ENCODE measurements at regions not wholly inside any gene's neighbourhood (a gene's known extent, or its start where the extent isn't known, plus 50 kb on each side); places are given as distances from the start of the nearest gene placed in this dataset.

DNA sequence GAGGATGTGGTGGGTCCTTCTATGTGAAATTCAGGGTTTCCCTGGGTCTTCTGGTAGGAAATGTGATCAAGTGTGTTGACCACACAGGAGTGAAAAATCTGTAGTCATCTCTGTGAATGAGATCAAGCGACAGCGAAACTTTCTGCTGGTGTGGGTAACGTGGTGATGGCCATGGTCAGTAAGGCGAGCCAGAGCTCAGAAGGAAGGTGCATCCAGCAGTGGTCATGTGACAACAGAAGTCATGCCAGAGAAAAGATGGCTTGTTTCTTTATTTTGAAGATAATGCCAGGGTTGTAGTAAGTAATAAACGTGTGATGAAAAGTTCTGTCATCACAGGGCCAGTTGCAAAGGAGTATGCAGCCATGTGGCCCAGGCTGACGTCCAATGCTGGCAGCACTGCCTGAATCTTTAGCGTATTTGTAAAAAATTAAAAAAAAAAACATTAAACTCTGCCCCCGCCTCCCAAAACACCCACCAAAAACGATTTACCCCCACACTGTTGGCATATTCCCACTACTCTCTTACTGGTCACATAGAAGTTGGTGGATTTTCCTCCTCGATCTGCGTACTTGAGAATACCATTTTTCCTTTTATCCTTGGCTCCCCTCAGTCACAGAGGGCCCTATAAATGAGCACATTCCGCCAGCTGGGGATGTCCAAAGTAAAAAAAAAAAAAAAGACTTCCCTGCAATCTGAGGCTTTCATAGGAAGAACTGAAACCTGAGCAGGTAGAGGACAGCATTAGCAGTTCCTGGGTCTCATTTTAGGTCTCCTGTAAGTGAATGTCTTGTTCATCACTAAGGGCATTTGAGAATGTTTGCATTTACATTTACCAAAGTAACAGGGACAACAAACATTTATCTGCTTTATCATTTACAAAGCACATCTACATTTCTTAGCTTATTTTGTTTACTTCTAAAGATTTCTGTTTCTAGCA lies 70.6 kb downstream of the SLC4A3 start:
- Histone ChIP-seq H3K9me2 (ENCODE audit: insufficient read depth, low read length) (no peaks in the 10 kb centered on the region), H3F3A (ENCODE audit: insufficient read depth, low read length, poor library complexity, severe bottlenecking) (no peaks in the 10 kb centered on the region), H3K9ac (ENCODE audit: low read length) (no peak overlapping the region), H4K20me1 (ENCODE audit: insufficient read depth) (no peaks in the 10 kb centered on the region), H3K27me3 (ENCODE audit: insufficient read depth, low read depth, low read length) (no peaks in the 10 kb centered on the region), H2AFZ (ENCODE audit: low read depth, low read length) (no peak overlapping the region), H3K4me3 (ENCODE audit: low read length) (no peak overlapping the region), H3K36me3 (ENCODE audit: insufficient read depth, low read length) (no peaks in the 10 kb centered on the region), H3K4me2 (ENCODE audit: low read length) (no peak overlapping the region), H3K9me3 (ENCODE audit: low read length) (no peaks in the 10 kb centered on the region), H3K79me2 (replicated peaks; ENCODE audit: insufficient read depth, low read length) (no peaks in the 10 kb centered on the region), H3K27ac (ENCODE audit: low read length) (no peak overlapping the region)
- TF ChIP-seq EP300 (conservative IDR thresholded peaks at IDR 0.05; ENCODE audit: poor library complexity, severe bottlenecking) = no peak
- TF ChIP-seq MXI1 (conservative IDR thresholded peaks at IDR 0.05; ENCODE audit: poor library complexity, severe bottlenecking) = no peak
- TF ChIP-seq EZH2 (IDR thresholded peaks at IDR 0.05; ENCODE audit: borderline replicate concordance, insufficient read depth, low read length, poor library complexity, severe bottlenecking) = no peak

DNA sequence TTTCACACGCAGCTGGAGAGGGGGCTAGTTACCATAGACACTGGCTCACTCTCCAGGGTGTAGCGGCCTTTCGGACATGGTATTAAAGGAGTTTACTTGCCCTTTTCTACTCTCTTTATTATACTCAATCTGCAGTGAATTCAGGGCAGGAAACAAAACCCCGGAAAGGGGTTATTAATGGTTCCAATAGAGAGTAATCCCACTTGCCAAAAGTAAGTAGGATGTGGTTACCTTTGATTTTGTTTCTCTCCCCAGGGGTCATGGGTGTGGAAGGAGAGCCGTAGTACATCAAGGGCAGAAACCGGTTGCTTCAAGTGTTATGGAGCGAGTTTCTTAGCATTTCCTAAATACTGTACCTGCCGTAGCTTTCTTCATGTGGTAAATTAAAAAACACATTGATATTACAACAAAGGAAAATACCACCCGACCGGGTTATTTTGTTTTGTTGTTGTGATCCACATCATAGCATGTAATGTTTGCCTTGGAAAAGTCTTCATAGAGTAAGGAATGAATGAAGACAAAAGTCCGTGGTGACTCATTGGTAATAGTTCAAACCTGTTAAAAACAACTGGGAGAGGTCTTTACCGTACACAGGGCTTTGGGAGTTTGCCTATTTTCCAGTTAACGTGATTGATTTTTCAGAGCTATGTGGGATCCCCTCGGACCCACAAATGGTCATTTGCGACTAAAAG lies 71.5 kb downstream of the SLC4A3 start:
- Histone ChIP-seq H3F3A (ENCODE audit: insufficient read depth, low read length, poor library complexity, severe bottlenecking) (no peaks in the 10 kb centered on the region), H3K9ac (ENCODE audit: low read length) (no peak overlapping the region), H3K4me2 (ENCODE audit: low read length) (no peak overlapping the region), H3K27me3 (ENCODE audit: insufficient read depth, low read depth, low read length) (no peaks in the 10 kb centered on the region), H3K36me3 (ENCODE audit: insufficient read depth, low read length) (no peaks in the 10 kb centered on the region), H3K9me3 (ENCODE audit: low read length) (no peaks in the 10 kb centered on the region), H3K9me2 (ENCODE audit: insufficient read depth, low read length) (no peaks in the 10 kb centered on the region), H3K79me2 (replicated peaks; ENCODE audit: insufficient read depth, low read length) (no peaks in the 10 kb centered on the region), H4K20me1 (ENCODE audit: insufficient read depth) (no peaks in the 10 kb centered on the region), H2AFZ (ENCODE audit: low read depth, low read length) (no peak overlapping the region), H3K27ac (ENCODE audit: low read length) (no peak overlapping the region), H3K4me3 (ENCODE audit: low read length) (no peak overlapping the region)
- TF ChIP-seq SMC3 (conservative IDR thresholded peaks at IDR 0.05; ENCODE audit: poor library complexity) = no peak
- TF ChIP-seq, protein P1, sequence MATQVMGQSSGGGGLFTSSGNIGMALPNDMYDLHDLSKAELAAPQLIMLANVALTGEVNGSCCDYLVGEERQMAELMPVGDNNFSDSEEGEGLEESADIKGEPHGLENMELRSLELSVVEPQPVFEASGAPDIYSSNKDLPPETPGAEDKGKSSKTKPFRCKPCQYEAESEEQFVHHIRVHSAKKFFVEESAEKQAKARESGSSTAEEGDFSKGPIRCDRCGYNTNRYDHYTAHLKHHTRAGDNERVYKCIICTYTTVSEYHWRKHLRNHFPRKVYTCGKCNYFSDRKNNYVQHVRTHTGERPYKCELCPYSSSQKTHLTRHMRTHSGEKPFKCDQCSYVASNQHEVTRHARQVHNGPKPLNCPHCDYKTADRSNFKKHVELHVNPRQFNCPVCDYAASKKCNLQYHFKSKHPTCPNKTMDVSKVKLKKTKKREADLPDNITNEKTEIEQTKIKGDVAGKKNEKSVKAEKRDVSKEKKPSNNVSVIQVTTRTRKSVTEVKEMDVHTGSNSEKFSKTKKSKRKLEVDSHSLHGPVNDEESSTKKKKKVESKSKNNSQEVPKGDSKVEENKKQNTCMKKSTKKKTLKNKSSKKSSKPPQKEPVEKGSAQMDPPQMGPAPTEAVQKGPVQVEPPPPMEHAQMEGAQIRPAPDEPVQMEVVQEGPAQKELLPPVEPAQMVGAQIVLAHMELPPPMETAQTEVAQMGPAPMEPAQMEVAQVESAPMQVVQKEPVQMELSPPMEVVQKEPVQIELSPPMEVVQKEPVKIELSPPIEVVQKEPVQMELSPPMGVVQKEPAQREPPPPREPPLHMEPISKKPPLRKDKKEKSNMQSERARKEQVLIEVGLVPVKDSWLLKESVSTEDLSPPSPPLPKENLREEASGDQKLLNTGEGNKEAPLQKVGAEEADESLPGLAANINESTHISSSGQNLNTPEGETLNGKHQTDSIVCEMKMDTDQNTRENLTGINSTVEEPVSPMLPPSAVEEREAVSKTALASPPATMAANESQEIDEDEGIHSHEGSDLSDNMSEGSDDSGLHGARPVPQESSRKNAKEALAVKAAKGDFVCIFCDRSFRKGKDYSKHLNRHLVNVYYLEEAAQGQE (IDR thresholded peaks at IDR 0.05; ENCODE audit: borderline replicate concordance) = no peak
- no peak for TF ChIP-seq TAF1 (IDR thresholded peaks at IDR 0.05; ENCODE audit: low read depth)
- TF ChIP-seq POLR2AphosphoS5 (IDR thresholded peaks at IDR 0.05) = no peak
- TF ChIP-seq, protein P2, sequence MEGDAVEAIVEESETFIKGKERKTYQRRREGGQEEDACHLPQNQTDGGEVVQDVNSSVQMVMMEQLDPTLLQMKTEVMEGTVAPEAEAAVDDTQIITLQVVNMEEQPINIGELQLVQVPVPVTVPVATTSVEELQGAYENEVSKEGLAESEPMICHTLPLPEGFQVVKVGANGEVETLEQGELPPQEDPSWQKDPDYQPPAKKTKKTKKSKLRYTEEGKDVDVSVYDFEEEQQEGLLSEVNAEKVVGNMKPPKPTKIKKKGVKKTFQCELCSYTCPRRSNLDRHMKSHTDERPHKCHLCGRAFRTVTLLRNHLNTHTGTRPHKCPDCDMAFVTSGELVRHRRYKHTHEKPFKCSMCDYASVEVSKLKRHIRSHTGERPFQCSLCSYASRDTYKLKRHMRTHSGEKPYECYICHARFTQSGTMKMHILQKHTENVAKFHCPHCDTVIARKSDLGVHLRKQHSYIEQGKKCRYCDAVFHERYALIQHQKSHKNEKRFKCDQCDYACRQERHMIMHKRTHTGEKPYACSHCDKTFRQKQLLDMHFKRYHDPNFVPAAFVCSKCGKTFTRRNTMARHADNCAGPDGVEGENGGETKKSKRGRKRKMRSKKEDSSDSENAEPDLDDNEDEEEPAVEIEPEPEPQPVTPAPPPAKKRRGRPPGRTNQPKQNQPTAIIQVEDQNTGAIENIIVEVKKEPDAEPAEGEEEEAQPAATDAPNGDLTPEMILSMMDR (IDR thresholded peaks at IDR 0.05; ENCODE audit: poor library complexity, severe bottlenecking) = no peak
- no peak for TF ChIP-seq EP300 (conservative IDR thresholded peaks at IDR 0.05; ENCODE audit: poor library complexity, severe bottlenecking)
- TF ChIP-seq RAD21 (conservative IDR thresholded peaks at IDR 0.05) = no peak
- no peak for TF ChIP-seq MXI1 (conservative IDR thresholded peaks at IDR 0.05; ENCODE audit: poor library complexity, severe bottlenecking)
- TF ChIP-seq EZH2 (IDR thresholded peaks at IDR 0.05; ENCODE audit: borderline replicate concordance, insufficient read depth, low read length, poor library complexity, severe bottlenecking) = no peak
